B cell (primary cell): ENCODE measurements at regions not wholly inside any gene's neighbourhood (a gene's known extent, or its start where the extent isn't known, plus 50 kb on each side); places are given as distances from the start of the nearest gene placed in this dataset.

Experiments
- ATAC-seq: fragments of 200-7000 bp; cut with Tn5 transposase; one replicate; pipeline ENCODE4 v1.10.0; 2021; ENCODE audit warnings: low read depth, mild to moderate bottlenecking, moderate number of reproducible peaks, moderate library complexity
- CTCF ChIA-PET: fragments of 350-600 bp; sonication (Branson Sonifier 250); formaldehyde crosslinking; loops from one replicate; lab custom pipeline; 2021; ENCODE audit warnings: antibody characterized with exemption, inconsistent platforms; lab: Charles Lee
- POLR2A ChIA-PET: fragments of 350-600 bp; sonication (Branson Sonifier 250); formaldehyde crosslinking; loops from one replicate; lab custom pipeline; 2021; ENCODE audit warnings: antibody characterized with exemption; lab: Charles Lee
- DNase-seq: peaks from one replicate; pipeline ENCODE4 v3.0.0; 2013
- H2AFZ ChIP-seq: 2 replicates; pipeline ENCODE4 v1.6.1; 2012; ENCODE audit warnings: mild to moderate bottlenecking, low read depth, low read length; ENCODE audit not compliant: insufficient read depth, poor library complexity, severe bottlenecking
- H3K27ac ChIP-seq, 2 donors: 1 replicate in 1 of 2; 2 replicates in 1 of 2; pipeline ENCODE4 v1.5.1; 2012 to 2013; ENCODE audit warnings: low read length in 2 of 2, mild to moderate bottlenecking in 2 of 2, moderate library complexity in 1 of 2
- H3K27me3 ChIP-seq, 4 experiments: fragments of 200-600 bp in 1 of 4; sonication (generic) in 1 of 4; replicated peaks in 1 of 4; 1 replicate in 2 of 4; 2 replicates in 2 of 4; pipeline versions ENCODE4 v1.6.1 to v1.7.0; 2013 to 2016; ENCODE audit warnings: low read length in 3 of 4, mild to moderate bottlenecking in 2 of 4, mixed read lengths in 1 of 4, moderate library complexity in 1 of 4; ENCODE audit not compliant: insufficient read depth in 4 of 4, control insufficient read depth in 3 of 4; ENCODE audit errors: control extremely low read depth in 1 of 4
- H3K36me3 ChIP-seq, 2 experiments: replicated peaks in 1 of 2; 1 replicate in 1 of 2; 2 replicates in 1 of 2; pipeline versions ENCODE4 v1.6.1 to v1.7.1; 2013; ENCODE audit warnings: low read length in 1 of 2; ENCODE audit not compliant: insufficient read depth in 2 of 2, control insufficient read depth in 1 of 2; ENCODE audit errors: control extremely low read depth in 1 of 2, extremely low read depth in 1 of 2
- H3K4me1 ChIP-seq, 2 donors: fragments of 200-600 bp in 1 of 2; sonication (generic) in 1 of 2; 1 replicate in 1 of 2; 2 replicates in 1 of 2; pipeline versions ENCODE4 v1.5.1 to v1.6.1; 2013 to 2017; ENCODE audit warnings: low read length in 2 of 2; ENCODE audit not compliant: control insufficient read depth in 2 of 2, insufficient read depth in 2 of 2
- H3K4me2 ChIP-seq: replicated peaks from 2 replicates; pipeline ENCODE3; 2012; ENCODE audit warnings: mild to moderate bottlenecking, low read depth, low read length; ENCODE audit not compliant: poor library complexity, severe bottlenecking
- H3K4me3 ChIP-seq, 5 experiments: fragments of 200-600 bp in 1 of 5; sonication (generic) in 1 of 5; 1 replicate in 3 of 5; 2 replicates in 2 of 5; pipeline versions ENCODE4 v1.5.1 to v1.7.0; 2011 to 2016; ENCODE audit warnings: low read length in 4 of 5, mild to moderate bottlenecking in 4 of 5, low read depth in 2 of 5, control low read depth in 1 of 5, moderate library complexity in 1 of 5; ENCODE audit not compliant: insufficient read depth in 1 of 5; ENCODE audit errors: control extremely low read depth in 1 of 5, extremely low read depth in 1 of 5
- H3K79me2 ChIP-seq: fragments of 200-600 bp; sonication (generic); one replicate; pipeline ENCODE4 v1.6.0; 2016; ENCODE audit warnings: low read length; ENCODE audit not compliant: control insufficient read depth, insufficient read depth
- H3K9ac ChIP-seq: fragments of 200-600 bp; sonication (generic); 2 replicates; pipeline ENCODE4 v1.6.1; 2017; ENCODE audit warnings: mild to moderate bottlenecking, low read length, moderate library complexity
- H3K9me3 ChIP-seq, 3 donors: one replicate each; pipeline versions ENCODE4 v1.6.1 to v1.7.1; 2013; ENCODE audit warnings: low read length in 2 of 3; ENCODE audit not compliant: control insufficient read depth in 2 of 3, insufficient read depth in 1 of 3; ENCODE audit errors: control extremely low read depth in 1 of 3
- H4K20me1 ChIP-seq: 2 replicates; pipeline ENCODE4 v1.6.0; 2012; ENCODE audit warnings: mild to moderate bottlenecking, low read length; ENCODE audit not compliant: insufficient read depth, control insufficient read depth, poor library complexity, severe bottlenecking
- H3K27ac Mint-ChIP-seq: one replicate; pipeline ENCODE4 v1.8.0; 2021; ENCODE audit warnings: mixed read lengths
- H3K27me3 Mint-ChIP-seq: one replicate; pipeline ENCODE4 v1.8.0; 2021; ENCODE audit warnings: mixed read lengths
- H3K4me1 Mint-ChIP-seq: one replicate; pipeline ENCODE4 v1.8.0; 2021; ENCODE audit warnings: mixed read lengths
- H3K4me3 Mint-ChIP-seq: one replicate; pipeline ENCODE4 v1.8.0; 2021; ENCODE audit warnings: mixed read lengths
- H3K9me3 Mint-ChIP-seq: one replicate; pipeline ENCODE4 v1.8.0; 2022; ENCODE audit warnings: mixed read lengths; ENCODE audit not compliant: insufficient read depth
- EZH2 ChIP-seq: IDR thresholded peaks from 2 replicates; pipeline ENCODE4 v1.6.1; 2012; ENCODE audit warnings: borderline replicate concordance, low read depth, mild to moderate bottlenecking, moderate library complexity, low read length; ENCODE audit not compliant: insufficient read depth, poor library complexity, severe bottlenecking
- WGBS: methylation state at CpG from one replicate; pipeline ENCODE4 v1.1.5; 2013; ENCODE audit warnings: missing lambda C conversion rate; ENCODE audit not compliant: insufficient coverage; 5-methylcytosine and 5-hydroxymethylcytosine counted together
- intact Hi-C: fragments of 100-400 bp; cut with micrococcal nuclease; formaldehyde crosslinking; loops from one replicate; pipeline ENCODE4 v1.10.0; 2022
- TF ChIP-seq, protein P1 (sequence below): fragments of 200-600 bp; IDR thresholded peaks from one replicate; pipeline ENCODE4 v1.8.0; 2022; ENCODE audit warnings: antibody characterized with exemption, mild to moderate bottlenecking

DNA sequence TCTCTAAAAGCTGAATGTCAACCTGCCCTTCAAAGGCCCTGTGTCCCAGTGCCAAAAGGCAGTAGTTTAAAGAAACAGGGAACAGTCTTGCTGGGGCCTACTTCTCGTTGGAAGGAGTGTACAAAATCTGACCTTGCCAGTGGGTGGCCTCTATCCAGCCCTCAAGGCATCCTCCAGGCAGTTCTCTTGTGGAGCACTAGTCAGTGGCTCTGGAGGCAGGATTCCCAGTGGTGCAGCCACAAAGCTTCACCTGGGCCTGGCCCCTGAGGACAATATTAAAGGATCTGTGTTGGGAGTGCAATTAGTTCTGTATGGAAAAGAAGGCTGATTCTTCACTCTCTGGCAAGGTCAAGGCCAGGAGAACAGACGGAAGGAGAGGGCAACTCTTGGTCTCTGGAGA is 237.8 kb upstream of the ADAMTS9 start:
- WGBS, result 36% methylated on average over 1 of the region's 2 CpGs
- Histone ChIP-seq H3K4me1 (no peaks in the 10 kb centered on the region), H3K27me3 (no peaks in the 10 kb centered on the region), H3K27ac (no peak overlapping the region), H3K36me3 (no peaks in the 10 kb centered on the region), H2AFZ (no peak overlapping the region), H4K20me1 (no peaks in the 10 kb centered on the region), H3K4me2 (no peak overlapping the region), H3K9ac (no peak overlapping the region), H3K9me3 (no peaks in the 10 kb centered on the region), H3K79me2 (no peaks in the 10 kb centered on the region), H3K4me3 (no peak overlapping the region)
- no peak overlapping the region for H3K27ac Mint-ChIP-seq
- H3K4me1 Mint-ChIP-seq, result no peaks in the 10 kb centered on the region
- CTCF ChIA-PET, result no interaction called here
- DNase-seq (no peak), ATAC-seq (no peak)
- intact Hi-C loops, result no loop called here
- POLR2A ChIA-PET, result no interaction called here
- no peak overlapping the region for H3K4me3 Mint-ChIP-seq
- H3K27me3 Mint-ChIP-seq, result no peaks in the 10 kb centered on the region
- H3K9me3 Mint-ChIP-seq, result peaks cover 2% of the 10 kb centered on the region
- no peak for TF ChIP-seq EZH2
- TF ChIP-seq, protein P1, sequence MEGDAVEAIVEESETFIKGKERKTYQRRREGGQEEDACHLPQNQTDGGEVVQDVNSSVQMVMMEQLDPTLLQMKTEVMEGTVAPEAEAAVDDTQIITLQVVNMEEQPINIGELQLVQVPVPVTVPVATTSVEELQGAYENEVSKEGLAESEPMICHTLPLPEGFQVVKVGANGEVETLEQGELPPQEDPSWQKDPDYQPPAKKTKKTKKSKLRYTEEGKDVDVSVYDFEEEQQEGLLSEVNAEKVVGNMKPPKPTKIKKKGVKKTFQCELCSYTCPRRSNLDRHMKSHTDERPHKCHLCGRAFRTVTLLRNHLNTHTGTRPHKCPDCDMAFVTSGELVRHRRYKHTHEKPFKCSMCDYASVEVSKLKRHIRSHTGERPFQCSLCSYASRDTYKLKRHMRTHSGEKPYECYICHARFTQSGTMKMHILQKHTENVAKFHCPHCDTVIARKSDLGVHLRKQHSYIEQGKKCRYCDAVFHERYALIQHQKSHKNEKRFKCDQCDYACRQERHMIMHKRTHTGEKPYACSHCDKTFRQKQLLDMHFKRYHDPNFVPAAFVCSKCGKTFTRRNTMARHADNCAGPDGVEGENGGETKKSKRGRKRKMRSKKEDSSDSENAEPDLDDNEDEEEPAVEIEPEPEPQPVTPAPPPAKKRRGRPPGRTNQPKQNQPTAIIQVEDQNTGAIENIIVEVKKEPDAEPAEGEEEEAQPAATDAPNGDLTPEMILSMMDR, result no peak

DNA sequence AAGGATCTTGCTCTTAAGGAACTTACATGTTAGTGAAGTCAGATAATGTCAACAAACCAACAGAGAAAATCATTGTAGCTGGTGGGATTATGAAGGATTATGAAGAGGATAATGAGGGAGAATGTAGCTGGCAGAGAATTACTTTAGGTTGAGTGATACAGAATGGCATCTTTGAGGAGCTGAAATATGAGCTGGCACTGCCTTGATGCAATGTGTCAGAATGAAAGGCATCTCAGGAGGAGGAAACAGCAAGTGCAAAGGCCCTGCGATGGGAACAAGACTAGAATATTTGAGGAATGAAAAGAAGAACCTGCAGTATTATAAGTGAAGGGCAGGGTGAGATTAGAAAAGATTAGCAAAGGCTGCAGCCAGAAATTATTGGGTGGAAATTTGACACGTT is 237.2 kb upstream of the ADAMTS9 start:
- ChIA-PET POLR2A (no interaction called here), CTCF (no interaction called here)
- Histone ChIP-seq H3K27ac (no peak overlapping the region), H3K9ac (no peak overlapping the region), H3K4me3 (no peak overlapping the region), H3K79me2 (no peaks in the 10 kb centered on the region), H4K20me1 (no peaks in the 10 kb centered on the region), H3K9me3 (no peaks in the 10 kb centered on the region), H3K4me1 (no peaks in the 10 kb centered on the region), H2AFZ (no peak overlapping the region), H3K4me2 (no peak overlapping the region), H3K27me3 (no peaks in the 10 kb centered on the region), H3K36me3 (no peaks in the 10 kb centered on the region)
- 77% methylated on average over 2 of the region's 2 CpGs for whole genome bisulfite sequencing
- no peak overlapping the region for H3K27ac Mint-ChIP-seq
- H3K9me3 Mint-ChIP-seq, result peaks cover 2% of the 10 kb centered on the region
- ATAC-seq, result no peak
- intact Hi-C loops, result no loop called here
- TF ChIP-seq, protein P1, result no peak
- no peak for TF ChIP-seq EZH2
- no peak for DNase-seq
- no peaks in the 10 kb centered on the region for H3K27me3 Mint-ChIP-seq
- no peak overlapping the region for H3K4me3 Mint-ChIP-seq
- H3K4me1 Mint-ChIP-seq, result no peaks in the 10 kb centered on the region
